Bronchial epithelial cell (primary cell): ENCODE measurements at regions not wholly inside any gene's neighbourhood (a gene's known extent, or its start where the extent isn't known, plus 50 kb on each side); places are given as distances from the start of the nearest gene placed in this dataset.

ENCODE experiments used
- DNase-seq: peaks from one replicate; pipeline ENCODE4 v3.0.0-alpha.2; 2010; ENCODE audit warnings: low read depth
- FAIRE-seq: peaks from 2 replicates; lab custom pipeline; 2011; peaks lifted over from hg19 to GRCh38; lab: Jason Lieb, UNC
- H3K27me3 ChIP-seq: 2 replicates; pipeline ENCODE4 v1.5.1; 2011; ENCODE audit warnings: low read length; ENCODE audit not compliant: control insufficient read depth, insufficient read depth
- H3K36me3 ChIP-seq: 2 replicates; pipeline ENCODE4 v1.5.1; 2011; ENCODE audit warnings: low read length; ENCODE audit not compliant: control insufficient read depth, insufficient read depth
- H3K4me3 ChIP-seq: 2 replicates; pipeline ENCODE4 v1.5.1; 2011; ENCODE audit warnings: mild to moderate bottlenecking, low read depth, low read length, control low read depth
- CTCF ChIP-seq: IDR thresholded peaks from 2 replicates; pipeline ENCODE4 v1.5.1; 2011; ENCODE audit warnings: mild to moderate bottlenecking, moderate library complexity, low read length, control low read depth, inconsistent platforms; ENCODE audit not compliant: insufficient read depth, severe bottlenecking

- no peaks in the 10 kb centered on the region for H3K36me3 ChIP-seq
- no peak for TF ChIP-seq CTCF
- DNase-seq = no peak
- no peak for FAIRE-seq
- H3K27me3 ChIP-seq = no peaks in the 10 kb centered on the region
- H3K4me3 ChIP-seq = no peak overlapping the region
Measured at GRCh38 chr13:75042807-75043206, 439.2 kb downstream of the TBC1D4 start.

DNA sequence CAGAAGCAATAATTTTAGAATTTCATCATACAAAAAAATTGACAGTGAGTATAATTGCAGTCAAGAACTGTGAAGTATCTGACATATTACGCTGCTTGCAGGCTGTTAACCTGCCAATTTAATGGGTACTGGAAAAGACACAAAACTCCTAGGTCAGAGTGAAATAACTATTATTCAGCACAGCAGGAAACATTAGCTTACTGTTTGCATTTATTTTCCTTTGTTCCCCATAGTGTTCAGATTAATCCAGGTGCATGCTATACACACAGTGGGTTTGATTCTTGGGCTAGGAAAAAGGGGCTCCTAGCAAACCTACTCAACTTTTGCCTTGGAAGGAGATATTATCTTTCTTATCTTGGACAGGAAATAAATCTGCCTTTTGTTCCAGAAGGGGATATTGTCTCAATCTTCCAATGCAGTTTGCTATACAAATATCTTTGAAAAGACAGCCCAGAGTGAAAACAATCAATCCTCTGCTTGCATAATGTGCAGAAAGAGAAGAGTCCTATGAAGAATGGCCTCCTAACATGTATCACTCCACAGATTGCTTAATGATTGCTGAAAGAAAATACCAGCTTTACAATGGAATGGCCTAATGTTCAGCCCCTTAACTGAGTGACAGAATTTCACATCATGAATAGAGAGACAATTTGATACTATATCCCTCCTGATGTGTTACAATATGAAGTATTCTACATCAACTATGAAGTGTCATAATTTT, 443.4 kb downstream of the TBC1D4 start:
- Histone ChIP-seq H3K36me3 (no peaks in the 10 kb centered on the region), H3K4me3 (no peak overlapping the region), H3K27me3 (no peaks in the 10 kb centered on the region)
- TF ChIP-seq CTCF = no peak
- no peak for DNase-seq
- no peak for FAIRE-seq

DNA sequence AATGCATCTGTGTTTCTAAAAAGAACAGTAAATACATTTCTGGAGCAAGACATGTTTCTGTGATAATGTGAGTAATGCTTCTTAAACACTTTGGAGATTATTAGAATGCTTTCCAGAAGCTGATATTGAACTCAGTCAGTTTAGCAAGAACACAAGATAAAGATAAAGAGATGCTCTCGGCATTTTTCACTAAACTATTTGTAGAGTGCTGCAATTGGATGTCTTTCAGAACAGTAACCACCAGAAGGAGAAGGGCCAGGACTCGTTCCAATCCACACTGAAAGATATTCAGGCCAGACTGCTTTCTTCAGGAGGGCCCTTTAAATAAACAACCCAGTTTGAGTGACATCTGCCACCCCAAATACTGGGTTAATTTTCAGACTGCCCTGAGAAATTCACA, 456.0 kb downstream of the TBC1D4 start:
- FAIRE-seq = no peak
- Histone ChIP-seq H3K4me3 (no peak overlapping the region), H3K27me3 (no peaks in the 10 kb centered on the region), H3K36me3 (no peaks in the 10 kb centered on the region)
- no peak for TF ChIP-seq CTCF
- no peak for DNase-seq

- no peaks in the 10 kb centered on the region for H3K36me3 ChIP-seq
- TF ChIP-seq CTCF = no peak
- no peak overlapping the region for H3K4me3 ChIP-seq
- DNase-seq = no peak
- H3K27me3 ChIP-seq = no peaks in the 10 kb centered on the region
- FAIRE-seq = no peak
Measured at GRCh38 chr13:75024602-75025001, 457.4 kb downstream of the TBC1D4 start.

- TF ChIP-seq CTCF = no peak
- no peaks in the 10 kb centered on the region for H3K27me3 ChIP-seq
- no peak overlapping the region for H3K4me3 ChIP-seq
- DNase-seq (no peak), FAIRE-seq (no peak)
- H3K36me3 ChIP-seq = no peaks in the 10 kb centered on the region
Measured at GRCh38 chr13:75023609-75024008, 458.4 kb downstream of the TBC1D4 start.

- H3K4me3 ChIP-seq = no peak overlapping the region
- DNase-seq = no peak
- no peaks in the 10 kb centered on the region for H3K36me3 ChIP-seq
- FAIRE-seq = no peak
- no peaks in the 10 kb centered on the region for H3K27me3 ChIP-seq
- TF ChIP-seq CTCF = no peak
Measured at GRCh38 chr13:75021151-75021550, 460.8 kb downstream of the TBC1D4 start.
